ENCODE measurements at regions not wholly inside any gene's neighbourhood (a gene's known extent, or its start where the extent isn't known, plus 50 kb on each side); places are given as distances from the start of the nearest gene placed in this dataset.

DNA sequence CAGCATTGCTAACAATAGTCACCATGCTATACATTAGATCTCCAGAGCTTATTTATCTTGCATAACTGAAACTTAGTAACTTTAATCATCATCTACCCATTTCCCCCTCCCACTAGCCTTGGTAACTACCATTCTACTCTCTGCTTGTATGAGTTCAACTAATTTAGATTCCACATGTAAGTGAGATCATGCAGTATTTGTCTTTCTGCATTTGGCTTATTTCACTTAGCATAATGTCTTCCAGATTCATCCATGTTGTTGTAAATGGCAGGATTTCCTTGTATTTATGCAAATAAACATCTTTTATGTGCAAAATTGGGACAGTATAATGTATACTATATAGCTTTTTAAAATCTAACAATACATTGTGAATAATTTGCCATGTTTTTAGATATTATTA, 66.0 kb upstream of the ZBED5 start:
- no peak for DNase-seq

DNA sequence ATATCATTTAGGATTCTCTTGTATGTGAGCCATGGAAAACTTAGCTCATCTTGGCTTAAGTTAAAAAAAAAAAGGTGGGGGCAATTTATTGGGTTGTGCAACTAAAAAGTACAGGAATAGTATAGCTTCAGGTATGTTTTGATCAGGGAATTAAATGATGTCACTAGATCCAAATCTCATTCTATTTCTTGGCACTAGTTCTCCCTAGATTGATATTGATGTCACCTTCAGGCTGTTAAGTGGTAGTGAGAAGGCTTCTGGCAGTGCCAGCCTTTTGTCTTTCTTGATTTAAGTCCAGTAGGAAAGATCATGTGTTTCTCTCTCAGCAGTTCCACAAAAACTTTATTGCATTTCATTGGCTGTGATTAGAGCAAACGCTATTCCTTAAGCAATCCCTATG, 65.0 kb upstream of the ZBED5 start:
- DNase-seq, result no peak

DNA sequence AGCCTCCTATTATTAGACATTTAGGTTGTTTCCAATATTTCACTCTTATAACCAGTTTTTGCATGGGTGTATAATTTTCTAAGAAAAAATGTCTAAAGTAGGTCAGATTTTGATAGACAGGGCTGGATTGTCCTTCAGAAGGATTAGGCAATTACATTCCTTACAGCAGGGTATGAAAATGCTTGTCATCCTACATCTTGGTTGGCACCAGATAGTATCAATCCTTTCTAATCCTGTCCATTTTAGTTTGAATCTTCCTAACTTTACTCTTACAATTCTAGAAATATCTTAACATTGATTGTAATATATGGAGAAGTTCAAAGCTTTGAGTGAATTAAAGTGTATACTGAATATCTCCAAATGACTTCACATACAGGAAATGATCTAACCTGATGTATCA, 63.0 kb upstream of the ZBED5 start:
- DNase-seq, result no peak

DNA sequence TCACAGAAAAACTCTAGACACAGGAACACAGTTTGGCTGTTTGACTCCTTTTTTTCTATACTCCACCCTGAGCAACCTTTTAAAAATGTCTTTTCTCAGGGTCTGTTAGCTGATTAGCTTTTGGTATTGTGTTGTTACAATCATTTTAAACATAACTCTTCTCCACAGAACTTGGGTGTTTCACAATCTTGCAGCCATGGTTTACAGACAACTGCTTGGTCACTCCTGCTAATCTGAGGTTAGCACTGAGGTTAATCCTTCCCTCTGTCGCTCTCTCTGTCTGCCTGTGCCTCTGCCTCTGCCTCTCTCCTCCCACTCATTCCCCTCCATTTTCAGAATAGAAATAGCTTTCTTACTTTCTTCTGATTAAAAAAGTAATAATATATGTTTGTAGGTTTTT, 62.4 kb upstream of the ZBED5 start:
- DNase-seq, result peak; percentile 97

DNA sequence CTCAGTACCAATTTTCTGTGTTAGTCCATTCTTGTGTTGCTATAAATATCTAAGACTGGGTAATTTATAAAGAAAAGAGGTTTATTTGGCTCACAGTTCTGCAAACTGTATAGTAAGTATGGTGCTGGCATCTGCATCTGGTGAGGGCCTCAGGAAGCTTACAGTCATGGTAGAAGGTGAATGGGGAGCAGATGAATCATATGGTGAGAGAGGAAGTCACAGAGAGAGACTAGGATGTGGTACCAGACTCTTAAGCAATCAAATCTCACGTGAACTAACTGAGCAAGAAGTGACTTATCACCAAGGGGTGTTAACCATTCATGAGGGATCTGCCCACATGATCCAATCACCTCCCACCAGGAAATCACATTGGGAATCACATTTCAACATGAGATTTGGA, 60.8 kb upstream of the ZBED5 start:
- peak; percentile 47 for DNase-seq

DNA sequence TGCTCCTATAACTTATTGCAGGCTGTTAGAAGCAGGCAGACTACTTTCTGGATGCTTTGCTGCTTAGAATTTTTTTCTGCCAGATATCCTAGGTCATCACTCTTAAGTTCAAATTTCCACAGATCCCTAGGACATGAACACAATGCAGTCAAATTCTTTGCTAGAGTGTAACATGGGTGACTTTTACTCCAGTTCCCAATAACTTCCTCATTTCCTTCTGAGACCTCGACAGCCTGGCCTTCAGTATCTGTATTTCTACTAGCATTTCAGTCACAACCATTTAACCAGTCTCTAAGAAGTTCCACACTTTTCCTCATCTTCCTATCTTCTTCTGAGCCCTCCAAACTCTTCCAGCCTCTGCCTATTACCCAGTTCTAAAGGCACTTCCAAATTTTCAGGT, 60.4 kb upstream of the ZBED5 start:
- no peak for DNase-seq

DNA sequence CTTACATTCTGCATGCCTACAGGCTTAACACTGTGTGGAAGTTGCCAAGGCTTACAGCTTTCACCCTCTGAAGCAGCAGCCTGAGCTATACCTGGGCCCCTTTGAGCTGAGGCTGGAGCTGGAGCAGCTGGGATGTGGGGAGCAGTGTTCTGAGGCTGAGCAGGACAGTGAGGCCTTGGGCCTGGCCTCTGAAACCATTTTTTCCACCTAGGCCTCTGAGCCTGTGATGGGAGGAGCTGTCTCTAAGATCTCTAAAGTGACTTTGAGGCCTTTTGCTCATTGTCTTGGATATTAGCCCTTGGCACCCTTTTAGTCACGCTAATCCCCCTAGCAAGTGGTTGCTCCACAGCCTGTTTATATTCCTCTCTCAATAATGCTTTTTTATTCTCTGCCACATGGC, 59.9 kb upstream of the ZBED5 start:
- no peak for DNase-seq

DNA sequence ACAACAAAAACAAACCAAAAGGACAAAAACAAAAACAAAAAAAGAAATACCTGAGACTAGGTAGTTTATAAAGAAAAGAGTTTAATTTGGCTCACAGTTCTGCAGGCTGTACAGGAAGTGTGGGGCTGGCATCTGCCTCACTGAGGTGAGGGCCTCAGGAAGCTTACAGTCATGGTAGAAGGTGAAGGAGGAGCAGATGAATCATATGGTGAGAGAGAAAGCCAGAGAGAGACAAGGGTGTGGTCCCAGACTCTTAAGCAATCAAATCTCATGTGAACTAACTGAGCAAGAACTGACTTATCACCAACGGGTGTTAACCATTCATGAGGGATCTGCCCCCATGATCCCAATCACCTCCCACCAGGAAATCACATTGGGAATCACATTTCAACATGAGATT, 58.8 kb upstream of the ZBED5 start:
- peak; percentile 51 for DNase-seq

DNA sequence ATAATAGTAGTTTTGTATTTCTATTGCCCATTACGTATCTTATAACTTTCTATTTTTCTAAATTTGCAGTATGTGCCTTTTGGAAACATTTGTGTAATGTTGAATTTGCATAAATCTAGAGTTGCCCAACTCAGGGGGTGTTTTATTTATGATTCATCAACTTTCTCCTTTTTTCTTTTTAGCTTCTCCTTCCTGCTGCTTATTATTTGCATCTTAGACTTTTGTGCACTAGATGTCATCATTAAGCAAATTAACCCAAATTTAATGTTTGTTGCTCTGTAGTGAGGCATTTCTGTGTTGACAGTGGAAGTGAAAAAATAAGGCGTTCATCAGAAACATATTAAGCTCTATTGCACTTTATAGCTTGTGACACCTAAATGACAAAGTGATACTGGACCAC, 56.2 kb upstream of the ZBED5 start:
- DNase-seq, result no peak

DNA sequence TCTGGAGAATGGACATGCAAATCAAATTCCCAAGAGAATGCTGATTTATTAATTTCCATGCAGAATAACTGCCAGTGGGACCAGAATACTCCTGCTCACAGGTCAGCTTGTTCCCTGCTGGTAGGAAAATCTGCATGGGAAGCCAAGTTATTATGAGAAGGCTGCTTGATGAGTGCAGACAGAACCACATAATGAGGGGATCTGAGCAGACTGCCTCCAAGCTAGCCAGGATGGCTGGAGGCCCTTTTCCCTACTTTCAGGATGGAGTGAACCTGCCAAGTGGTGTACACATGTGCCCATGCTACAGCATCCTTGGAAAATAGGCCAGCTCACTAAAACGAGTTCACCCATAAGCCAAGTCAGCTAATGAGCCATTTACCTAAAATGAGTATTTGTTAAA, 55.2 kb upstream of the ZBED5 start:
- no peak for DNase-seq

DNA sequence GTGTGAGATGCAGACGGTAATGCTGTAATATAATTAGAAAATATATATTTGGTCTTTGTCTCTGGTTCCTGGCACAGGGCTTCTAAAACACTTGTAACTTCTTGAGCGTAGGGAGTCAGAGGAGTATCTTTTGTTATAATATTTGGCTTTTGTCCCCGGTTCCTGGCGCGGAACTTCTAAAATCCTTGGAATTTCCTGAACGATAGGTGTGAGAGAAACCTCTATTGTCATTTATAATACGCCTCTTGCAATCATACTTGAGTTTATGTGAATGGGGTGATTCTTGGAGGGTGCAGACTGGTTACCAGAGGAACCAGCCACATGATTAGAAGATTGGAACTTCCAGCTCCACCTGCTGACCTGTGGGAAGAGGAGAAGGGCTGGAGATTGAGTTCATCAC, 54.1 kb upstream of the ZBED5 start:
- no peak for DNase-seq

DNA sequence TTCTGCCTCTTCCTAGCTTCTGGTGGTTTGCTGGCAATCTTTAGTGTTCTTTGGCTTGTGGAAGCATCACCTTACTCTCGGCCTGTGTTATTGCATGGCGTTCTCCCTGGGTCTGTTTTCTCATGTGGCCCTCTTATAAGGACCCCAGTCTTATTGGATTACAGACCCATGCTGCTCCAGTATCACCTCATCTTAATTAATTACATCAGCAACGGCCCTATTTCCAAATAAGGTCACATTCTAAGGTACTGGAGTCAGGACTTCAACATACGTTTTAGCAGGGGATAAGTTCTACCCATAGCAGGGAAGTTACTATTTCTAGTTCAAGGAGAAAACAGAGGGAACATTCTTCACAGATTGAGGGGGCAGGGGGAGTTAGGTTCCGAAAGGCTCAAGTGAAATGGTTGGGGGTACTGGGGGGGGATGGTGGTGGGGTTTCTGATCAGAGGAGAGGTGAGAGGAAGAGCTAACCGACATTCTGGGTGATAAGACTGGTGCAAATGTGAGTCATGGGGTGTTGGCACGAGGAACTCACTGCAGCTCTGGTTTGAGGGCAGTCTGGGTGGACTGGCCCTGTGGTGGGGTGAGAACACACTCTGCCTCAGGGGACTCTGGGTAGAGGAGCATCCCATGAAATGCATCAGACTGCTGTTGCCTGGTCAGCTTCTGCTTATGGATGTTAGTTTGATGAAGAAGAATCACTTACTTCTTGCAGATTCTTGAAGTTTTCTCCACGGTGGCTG, 51.5 kb upstream of the ZBED5 start:
- peak; percentile 57 for DNase-seq

DNA sequence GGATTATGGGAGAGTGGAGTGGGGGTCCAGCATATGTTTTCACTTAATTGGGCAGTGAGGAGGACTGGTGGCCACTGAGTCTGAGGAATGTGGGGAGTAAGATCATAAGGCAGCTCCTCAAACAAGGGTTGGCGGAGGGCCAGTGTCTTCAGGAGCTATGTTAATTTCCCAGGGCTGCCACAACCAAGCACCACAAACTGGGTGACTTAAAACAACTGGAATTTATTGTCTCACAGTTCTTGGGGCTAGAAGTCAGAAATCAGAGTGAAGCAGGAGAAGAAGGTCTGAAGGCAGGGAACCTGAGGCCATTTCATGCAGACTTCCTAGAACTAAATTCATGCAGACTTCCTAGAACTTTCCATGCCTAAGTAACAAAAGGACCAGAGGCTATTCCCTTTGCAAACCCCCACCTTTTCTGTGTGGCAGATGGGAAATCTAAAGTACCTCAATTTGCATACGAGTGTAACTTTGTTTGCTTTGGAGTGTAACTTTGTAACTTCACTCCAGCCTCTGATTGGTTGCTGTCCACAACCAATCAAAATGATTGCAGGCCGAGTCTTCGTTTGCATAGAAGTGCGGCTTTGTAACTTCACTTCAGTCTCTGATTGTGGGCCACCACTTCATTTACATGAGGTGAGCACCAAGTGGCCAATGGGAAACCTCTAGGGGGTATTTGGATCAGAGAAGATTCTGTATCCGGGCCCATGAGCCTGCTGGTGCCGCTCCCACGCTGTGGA, 50.5 kb upstream of the ZBED5 start:
- no peak for DNase-seq
